ENCODE measurements at regions not wholly inside any gene's neighbourhood (a gene's known extent, or its start where the extent isn't known, plus 50 kb on each side); places are given as distances from the start of the nearest gene placed in this dataset.
"Not testable (repeated sequence)": the region's sequence is repeated elsewhere in the genome, so short reads cannot be mapped to it uniquely, and the experiment has no call there.

- no peak for DNase-seq (ENCODE audit: low spot score)
Observed at GRCh38 chr4:34891892-34892291, 1352.4 kb downstream of the ARAP2 start.

GRCh38 chr4:34893382-34893781 is 1350.9 kb downstream of the ARAP2 start:
- no peak for DNase-seq (ENCODE audit: low spot score)

GRCh38 chr4:34920032-34920431 is 1324.3 kb downstream of the ARAP2 start:
- no peak for DNase-seq (ENCODE audit: low spot score)

- DNase-seq (ENCODE audit: low spot score) = no peak
Observed at GRCh38 chr4:34921391-34921790, 1322.9 kb downstream of the ARAP2 start.

GRCh38 chr4:34922325-34922724 is 1322.0 kb downstream of the ARAP2 start:
- DNase-seq (ENCODE audit: low spot score) = no peak

- no peak for DNase-seq (ENCODE audit: low spot score)
Observed at GRCh38 chr4:34932591-34932990, 1311.7 kb downstream of the ARAP2 start.

- DNase-seq (ENCODE audit: low spot score) = no peak
Observed at GRCh38 chr4:34935739-34936138, 1308.6 kb downstream of the ARAP2 start.

- DNase-seq (ENCODE audit: low spot score) = no peak
Observed at GRCh38 chr4:34939073-34939472, 1305.2 kb downstream of the ARAP2 start.

- DNase-seq (ENCODE audit: low spot score) = no peak
Observed at GRCh38 chr4:34943741-34944386, 1300.5 kb downstream of the ARAP2 start.

GRCh38 chr4:34950926-34951325 is 1293.4 kb downstream of the ARAP2 start:
- no peak for DNase-seq (ENCODE audit: low spot score)

- DNase-seq (ENCODE audit: low spot score) = no peak
Observed at GRCh38 chr4:34953145-34953799, 1291.0 kb downstream of the ARAP2 start.

GRCh38 chr4:34964613-34965012 is 1279.7 kb downstream of the ARAP2 start:
- no peak for DNase-seq (ENCODE audit: low spot score)

GRCh38 chr4:34972189-34972588 is 1272.1 kb downstream of the ARAP2 start:
- DNase-seq (ENCODE audit: low spot score) = no peak

GRCh38 chr4:34973650-34974312 is 1270.5 kb downstream of the ARAP2 start:
- DNase-seq (ENCODE audit: low spot score) = no peak

- DNase-seq (ENCODE audit: low spot score) = no peak
Observed at GRCh38 chr4:34974313-34974680, 1270.0 kb downstream of the ARAP2 start.

GRCh38 chr4:35021222-35021621 is 1223.1 kb downstream of the ARAP2 start:
- not testable (repeated sequence) for DNase-seq (ENCODE audit: low spot score)

GRCh38 chr4:35025152-35025834 is 1219.0 kb downstream of the ARAP2 start:
- DNase-seq (ENCODE audit: low spot score) = no peak

GRCh38 chr4:35038079-35038805 is 1206.1 kb downstream of the ARAP2 start:
- DNase-seq (ENCODE audit: low spot score) = no peak

- no peak for DNase-seq (ENCODE audit: low spot score)
Observed at GRCh38 chr4:35038845-35039244, 1205.5 kb downstream of the ARAP2 start.

- no peak for DNase-seq (ENCODE audit: low spot score)
Observed at GRCh38 chr4:35052546-35052945, 1191.8 kb downstream of the ARAP2 start.

- no peak for DNase-seq (ENCODE audit: low spot score)
Observed at GRCh38 chr4:35063031-35063570, 1181.2 kb downstream of the ARAP2 start.

- no peak for DNase-seq (ENCODE audit: low spot score)
Observed at GRCh38 chr4:35066406-35066805, 1177.9 kb downstream of the ARAP2 start.

Measured in COLO829 (cell line).